ENCODE measurements at regions not wholly inside any gene's neighbourhood (a gene's known extent, or its start where the extent isn't known, plus 50 kb on each side); places are given as distances from the start of the nearest gene placed in this dataset.
A peak's percentile ranks its signal among the peaks of the same experiment; 100 is the strongest.

DNA sequence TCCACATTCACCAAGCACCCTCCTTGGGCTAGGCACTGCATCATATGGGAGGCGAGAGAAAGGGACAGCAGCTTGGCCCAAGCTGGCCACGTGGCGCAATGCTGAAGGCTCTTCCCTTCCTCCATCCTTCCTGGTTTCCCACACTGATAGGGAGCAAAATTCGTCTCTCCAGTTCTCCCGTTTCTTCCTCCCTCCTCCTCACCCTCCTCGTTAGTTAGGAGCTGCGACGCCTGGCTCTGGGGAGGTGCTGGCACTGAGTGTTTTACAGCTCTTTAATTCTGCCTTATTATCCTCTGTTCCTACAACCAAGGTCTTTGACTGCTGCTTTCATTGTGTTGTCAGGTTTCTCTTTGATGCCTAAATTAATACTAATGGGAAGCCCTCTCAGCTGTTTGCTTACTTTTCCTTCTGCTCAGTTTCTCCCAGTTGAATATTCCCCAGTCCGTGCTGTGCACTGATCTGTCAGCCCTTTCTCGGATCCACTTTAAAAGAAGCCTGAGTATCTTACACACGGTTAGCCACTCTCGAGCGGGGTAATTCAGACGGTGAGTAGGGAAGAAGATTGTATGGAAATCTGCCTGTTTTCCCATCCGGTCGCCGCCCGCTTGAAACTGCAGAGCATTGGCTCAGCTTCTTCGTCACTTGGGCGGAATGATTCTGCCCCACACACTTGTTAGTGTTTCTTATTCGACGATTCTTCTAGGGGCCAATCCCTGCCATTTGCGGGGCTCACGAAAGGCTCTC, 56.2 kb upstream of the SMYD2 start:
- 14 to 26% methylated on average over 24 of the region's 24 CpGs for WGBS, 2 donors
- no peak for DNase-seq
- intact Hi-C loops (cut with DNase I) = no loop called here

DNA sequence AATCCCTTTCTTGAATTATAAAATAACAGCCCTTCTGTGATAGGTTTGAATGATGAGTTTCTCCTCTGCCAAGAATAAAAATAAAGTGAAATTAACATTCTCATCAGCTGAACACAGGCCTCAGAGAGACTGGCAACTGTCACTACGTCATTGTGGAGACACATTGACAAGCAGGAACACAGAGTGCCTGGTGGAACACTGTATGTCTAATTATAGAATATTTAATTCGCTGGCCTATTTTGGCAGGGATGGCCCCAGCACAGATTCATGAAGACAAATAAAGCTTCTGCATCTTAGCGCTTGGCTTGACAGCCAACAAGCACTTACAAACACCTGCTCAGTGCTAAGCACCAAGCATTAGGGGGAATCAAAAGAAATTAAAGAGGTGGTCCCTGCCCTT, 52.0 kb upstream of the SMYD2 start:
- intact Hi-C loops (cut with DNase I) = no loop called here
- H3K27ac ChIP-seq = no peak overlapping the region
- peaks cover 0 to 13% (median 3%) of the 10 kb centered on the region in 3 donors for H3K4me1 ChIP-seq
- H3K27me3 ChIP-seq = no peaks in the 10 kb centered on the region
- H3K4me3 ChIP-seq = no peak overlapping the region
- no peak for DNase-seq
- no peaks in the 10 kb centered on the region for H3K36me3 ChIP-seq
- WGBS, 2 donors = 77 to 79% methylated on average over 3 of the region's 3 CpGs
- TF ChIP-seq, protein P1, sequence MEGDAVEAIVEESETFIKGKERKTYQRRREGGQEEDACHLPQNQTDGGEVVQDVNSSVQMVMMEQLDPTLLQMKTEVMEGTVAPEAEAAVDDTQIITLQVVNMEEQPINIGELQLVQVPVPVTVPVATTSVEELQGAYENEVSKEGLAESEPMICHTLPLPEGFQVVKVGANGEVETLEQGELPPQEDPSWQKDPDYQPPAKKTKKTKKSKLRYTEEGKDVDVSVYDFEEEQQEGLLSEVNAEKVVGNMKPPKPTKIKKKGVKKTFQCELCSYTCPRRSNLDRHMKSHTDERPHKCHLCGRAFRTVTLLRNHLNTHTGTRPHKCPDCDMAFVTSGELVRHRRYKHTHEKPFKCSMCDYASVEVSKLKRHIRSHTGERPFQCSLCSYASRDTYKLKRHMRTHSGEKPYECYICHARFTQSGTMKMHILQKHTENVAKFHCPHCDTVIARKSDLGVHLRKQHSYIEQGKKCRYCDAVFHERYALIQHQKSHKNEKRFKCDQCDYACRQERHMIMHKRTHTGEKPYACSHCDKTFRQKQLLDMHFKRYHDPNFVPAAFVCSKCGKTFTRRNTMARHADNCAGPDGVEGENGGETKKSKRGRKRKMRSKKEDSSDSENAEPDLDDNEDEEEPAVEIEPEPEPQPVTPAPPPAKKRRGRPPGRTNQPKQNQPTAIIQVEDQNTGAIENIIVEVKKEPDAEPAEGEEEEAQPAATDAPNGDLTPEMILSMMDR (IDR thresholded peaks at IDR 0.05) = no peak
- no peak for TF ChIP-seq POLR2A (IDR thresholded peaks at IDR 0.05)
- H3K9me3 ChIP-seq = no peaks in the 10 kb centered on the region

More for the DNA sequence above, 56.2 kb upstream of the SMYD2 start:
- H3K9me3 ChIP-seq = no peaks in the 10 kb centered on the region
- H3K4me1 ChIP-seq = peaks cover 0 to 13% (median 3%) of the 10 kb centered on the region in 3 donors
- peaks cover 0 to 9% (median 0%) of the 10 kb centered on the region in 4 donors for H3K27me3 ChIP-seq
- no peak overlapping the region for H3K27ac ChIP-seq
- TF ChIP-seq, protein P1 (IDR thresholded peaks at IDR 0.05) = no peak
- TF ChIP-seq POLR2A (IDR thresholded peaks at IDR 0.05) = no peak
- H3K36me3 ChIP-seq = no peaks in the 10 kb centered on the region
- H3K4me3 ChIP-seq = peak overlapping the region; percentile 7 to 55 (median 32)

DNA sequence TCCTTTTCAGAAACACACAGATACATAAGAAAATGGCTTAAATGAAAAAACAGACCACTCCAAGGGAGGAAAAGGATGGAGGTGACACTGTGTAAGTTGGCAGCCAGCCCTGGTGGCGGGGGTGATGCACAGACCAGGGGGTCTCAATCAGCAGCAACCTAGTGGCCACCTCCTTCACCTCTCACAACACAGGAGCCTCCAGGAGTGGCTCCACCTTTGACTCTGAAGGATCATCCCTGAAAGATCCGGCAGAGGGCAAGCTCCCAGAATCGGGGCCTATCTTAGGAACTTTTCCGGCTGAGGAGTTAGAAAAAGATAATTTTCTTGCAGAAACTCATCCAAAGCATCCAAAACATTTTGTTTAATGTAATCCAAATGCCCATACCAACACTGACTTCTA, 51.2 kb upstream of the SMYD2 start:
- Histone ChIP-seq H3K27me3 (no peaks in the 10 kb centered on the region), H3K4me3 (no peak overlapping the region), H3K9me3 (no peaks in the 10 kb centered on the region), H3K4me1 (peaks cover 0 to 6% (median 0%) of the 10 kb centered on the region in 3 donors), H3K27ac (no peak overlapping the region), H3K36me3 (no peaks in the 10 kb centered on the region)
- TF ChIP-seq POLR2A (IDR thresholded peaks at IDR 0.05) = no peak
- TF ChIP-seq, protein P1 (IDR thresholded peaks at IDR 0.05) = no peak
- no peak for DNase-seq
- intact Hi-C loops (cut with DNase I) = no loop called here
- 94 to 95% methylated on average over 4 of the region's 4 CpGs for WGBS, 2 donors

Measured in esophagus squamous epithelium (tissue), 5 donors.